Endothelial cell of umbilical vein (primary cell): ENCODE measurements at regions not wholly inside any gene's neighbourhood (a gene's known extent, or its start where the extent isn't known, plus 50 kb on each side); places are given as distances from the start of the nearest gene placed in this dataset.

Experiments used
- BruUV-seq: library from RNA; stranded (reverse); fragments of 400-500 nt; replicated peaks from 2 replicates; lab custom pipeline; 2021; lab: Mats Ljungman, UMichigan
- CTCF ChIA-PET: fragments of 300-600, 350-600 bp; sonication (Branson Sonifier 250); formaldehyde crosslinking; loops from one replicate; lab custom pipeline; 2021; ENCODE audit warnings: antibody characterized with exemption, inconsistent platforms; lab: Charles Lee
- POLR2A ChIA-PET: fragments of 300-600, 350-600 bp; sonication (Branson Sonifier 250); formaldehyde crosslinking; loops from one replicate; lab custom pipeline; 2021; ENCODE audit warnings: antibody characterized with exemption, inconsistent platforms; lab: Charles Lee
- DNase-seq: peaks from one replicate; pipeline ENCODE4 v3.0.0-alpha.2; 2011; ENCODE audit warnings: low read depth, low spot score
- FAIRE-seq: peaks from 2 replicates; lab custom pipeline; 2011; peaks lifted over from hg19 to GRCh38; lab: Jason Lieb, UNC
- H2AFZ ChIP-seq: 2 replicates; pipeline ENCODE4 v1.6.0; 2012; ENCODE audit warnings: low read depth, low read length, control low read depth, inconsistent platforms
- H3K27ac ChIP-seq: 2 replicates; pipeline ENCODE4 v1.5.1; 2011; ENCODE audit warnings: low read depth, mild to moderate bottlenecking, control low read depth, low read length, moderate library complexity; ENCODE audit not compliant: insufficient read depth
- H3K27me3 ChIP-seq, 2 experiments: 2 replicates each; pipeline versions ENCODE4 v1.6.0 to v1.6.1; 2011; ENCODE audit warnings: low read length in 2 of 2, mixed read lengths in 1 of 2; ENCODE audit not compliant: control insufficient read depth in 2 of 2, insufficient read depth in 2 of 2
- H3K36me3 ChIP-seq, 2 experiments: 2 replicates in 1 of 2; 3 replicates in 1 of 2; pipeline ENCODE4 v1.5.1; 2011; ENCODE audit warnings: low read length in 2 of 2, mild to moderate bottlenecking in 1 of 2, moderate library complexity in 1 of 2; ENCODE audit not compliant: control insufficient read depth in 2 of 2, insufficient read depth in 2 of 2; ENCODE audit errors: extremely low read depth in 1 of 2
- H3K4me1 ChIP-seq: 3 replicates; pipeline ENCODE4 v1.5.1; 2011; ENCODE audit warnings: mild to moderate bottlenecking, low read length; ENCODE audit not compliant: control insufficient read depth, insufficient read depth; ENCODE audit errors: extremely low read depth
- H3K4me2 ChIP-seq: 2 replicates; pipeline ENCODE4 v1.6.1; 2011; ENCODE audit warnings: low read length, control low read depth, mixed read lengths; ENCODE audit not compliant: insufficient read depth
- H3K4me3 ChIP-seq, 3 experiments: fragments of 200-600 bp in 1 of 3; sonication (generic), shearing (Covaris generic) in 1 of 3; replicated peaks in 1 of 3; 2 replicates each; pipeline ENCODE4 v1.5.1; 2011 to 2016; ENCODE audit warnings: control low read depth in 3 of 3, low read length in 3 of 3, mild to moderate bottlenecking in 2 of 3, inconsistent platforms in 1 of 3, low read depth in 1 of 3, moderate library complexity in 1 of 3; ENCODE audit not compliant: insufficient read depth in 1 of 3
- H3K79me2 ChIP-seq: 2 replicates; pipeline ENCODE4 v1.6.0; 2012; ENCODE audit warnings: low read length, inconsistent platforms; ENCODE audit not compliant: control insufficient read depth, insufficient read depth
- H3K9ac ChIP-seq: replicated peaks from 2 replicates; pipeline ENCODE3; 2011; ENCODE audit warnings: low read length, control low read depth; ENCODE audit not compliant: insufficient read depth; ENCODE audit errors: extremely low read depth
- H3K9me1 ChIP-seq: replicated peaks from 3 replicates; pipeline ENCODE4 v1.6.0; 2011; ENCODE audit warnings: mild to moderate bottlenecking, low read length; ENCODE audit not compliant: control insufficient read depth, insufficient read depth; ENCODE audit errors: extremely low read depth
- H3K9me3 ChIP-seq: replicated peaks from 2 replicates; pipeline ENCODE4 v1.5.1; 2012; ENCODE audit warnings: low read length, inconsistent platforms; ENCODE audit not compliant: control insufficient read depth, insufficient read depth
- H4K20me1 ChIP-seq: replicated peaks from 2 replicates; pipeline ENCODE3; 2011; ENCODE audit warnings: mild to moderate bottlenecking, low read length; ENCODE audit not compliant: control insufficient read depth, insufficient read depth; ENCODE audit errors: extremely low read depth
- CTCF ChIP-seq, 2 donors: IDR thresholded peaks; 1 replicate in 1 of 2; 2 replicates in 1 of 2; pipeline ENCODE4 v1.5.1; 2011; ENCODE audit warnings: low read length in 2 of 2, mild to moderate bottlenecking in 2 of 2, moderate library complexity in 2 of 2, control low read depth in 1 of 2, inconsistent platforms in 1 of 2, low read depth in 1 of 2; ENCODE audit not compliant: insufficient read depth in 1 of 2; ENCODE audit errors: extremely low read depth in 1 of 2
- EZH2 ChIP-seq: IDR thresholded peaks from 2 replicates; pipeline ENCODE4 v1.6.1; 2012; ENCODE audit warnings: borderline replicate concordance, low read depth, mild to moderate bottlenecking, moderate library complexity, low read length, inconsistent platforms; ENCODE audit not compliant: severe bottlenecking
- FOS ChIP-seq: IDR thresholded peaks from 2 replicates; pipeline ENCODE4 v1.6.1; 2011; ENCODE audit warnings: mild to moderate bottlenecking, low read length, moderate library complexity, borderline replicate concordance; ENCODE audit not compliant: insufficient read depth
- GATA2 ChIP-seq: IDR thresholded peaks from 2 replicates; pipeline ENCODE4 v1.7.0; 2011; ENCODE audit warnings: low read depth, mild to moderate bottlenecking, moderate library complexity, mixed read lengths, low read length; ENCODE audit not compliant: insufficient read length, insufficient read depth
- JUN ChIP-seq: IDR thresholded peaks from 2 replicates; pipeline ENCODE4 v1.6.1; 2011; ENCODE audit warnings: borderline replicate concordance, low read depth; ENCODE audit not compliant: insufficient read length, insufficient read depth
- MYC ChIP-seq: IDR thresholded peaks from one replicate; pipeline ENCODE4 v1.6.1; 2011; ENCODE audit warnings: mild to moderate bottlenecking, low read depth, low read length
- POLR2A ChIP-seq: IDR thresholded peaks from 2 replicates; pipeline ENCODE4 v1.6.1; 2012; ENCODE audit warnings: low read depth, mild to moderate bottlenecking, control low read depth, low read length
- POLR2AphosphoS5 ChIP-seq: IDR thresholded peaks from 2 replicates; pipeline ENCODE4 v1.6.1; 2012; ENCODE audit warnings: low read depth, mild to moderate bottlenecking, control low read depth, low read length, moderate library complexity; ENCODE audit not compliant: insufficient read depth
- dilution Hi-C: fragments of 300-500 bp; cut with MboI; formaldehyde crosslinking; loops from one replicate; pipeline ENCODE4 v1.15.0; 2019; ENCODE audit warnings: low sequenced_read_pairs; ENCODE audit not compliant: extremely low pct_ligation_motif_present
- intact Hi-C: fragments of 100-400 bp; cut with micrococcal nuclease; formaldehyde crosslinking; loops from one replicate; pipeline ENCODE4 v1.10.0; 2022
- TF ChIP-seq, protein P1 (sequence below): IDR thresholded peaks from 2 replicates; pipeline ENCODE4 v1.6.1; 2011; ENCODE audit not compliant: insufficient read depth, insufficient read length

DNA sequence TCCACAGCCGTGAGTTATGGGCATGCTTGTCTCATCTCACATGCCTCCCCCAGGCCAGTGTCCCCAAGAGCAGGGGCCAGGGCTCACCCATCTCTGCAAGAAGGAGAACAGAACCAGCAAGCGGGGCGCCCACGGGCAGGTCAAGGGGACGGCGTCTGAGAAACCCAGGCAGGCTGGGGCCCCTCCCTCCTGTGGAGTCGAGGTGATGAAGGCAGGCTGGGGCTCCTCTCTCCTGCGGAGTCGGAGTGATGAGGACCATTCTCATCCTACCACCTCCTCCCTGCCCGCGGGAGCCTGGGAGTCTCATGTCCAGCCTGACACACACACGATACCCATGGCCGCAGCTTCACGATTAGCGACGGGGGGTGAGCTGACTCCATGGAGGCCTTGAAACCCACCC, 141.9 kb downstream of the CTTN start:
- Histone ChIP-seq H3K4me3 (no peak overlapping the region), H3K9ac (no peak overlapping the region), H2AFZ (no peak overlapping the region), H3K9me1 (no peaks in the 10 kb centered on the region), H3K4me1 (no peaks in the 10 kb centered on the region), H3K4me2 (no peak overlapping the region), H3K27me3 (no peaks in the 10 kb centered on the region), H3K79me2 (no peaks in the 10 kb centered on the region), H3K27ac (no peak overlapping the region), H4K20me1 (no peaks in the 10 kb centered on the region), H3K9me3 (no peaks in the 10 kb centered on the region), H3K36me3 (no peaks in the 10 kb centered on the region)
- ChIA-PET POLR2A (no interaction called here), CTCF (no interaction called here)
- DNase-seq (no peak), FAIRE-seq (no peak)
- dilution Hi-C loops (no loop called here), intact Hi-C loops (no loop called here)
- TF ChIP-seq, protein P1, sequence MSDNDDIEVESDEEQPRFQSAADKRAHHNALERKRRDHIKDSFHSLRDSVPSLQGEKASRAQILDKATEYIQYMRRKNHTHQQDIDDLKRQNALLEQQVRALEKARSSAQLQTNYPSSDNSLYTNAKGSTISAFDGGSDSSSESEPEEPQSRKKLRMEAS, result no peak
- TF ChIP-seq CTCF (IDR thresholded peaks at IDR 0.05; ENCODE audit: extremely low read depth in 1 of 2, insufficient read depth in 1 of 2, low read depth in 1 of 2, low read length in 2 of 2), result no peak
- no peak for TF ChIP-seq GATA2
- TF ChIP-seq JUN, result no peak
- no peak for TF ChIP-seq POLR2AphosphoS5
- BruUV-seq, result no TSS peak

GRCh38 chr11:70541176-70541575, 142.8 kb downstream of the CTTN start:
- Histone ChIP-seq H3K4me2 (no peak overlapping the region), H2AFZ (no peak overlapping the region), H4K20me1 (no peaks in the 10 kb centered on the region), H3K9me3 (no peaks in the 10 kb centered on the region), H3K9me1 (no peaks in the 10 kb centered on the region), H3K79me2 (no peaks in the 10 kb centered on the region), H3K36me3 (no peaks in the 10 kb centered on the region), H3K27me3 (no peaks in the 10 kb centered on the region), H3K9ac (no peak overlapping the region), H3K27ac (no peak overlapping the region), H3K4me1 (no peaks in the 10 kb centered on the region), H3K4me3 (no peak overlapping the region)
- CTCF ChIA-PET, result no interaction called here
- no peak for DNase-seq
- intact Hi-C loops, result no loop called here
- TF ChIP-seq GATA2, result no peak
- TF ChIP-seq JUN, result no peak
- TF ChIP-seq POLR2A, result no peak
- TF ChIP-seq POLR2AphosphoS5, result no peak
- no peak for TF ChIP-seq FOS
- TF ChIP-seq, protein P1, result no peak
- no peak for TF ChIP-seq MYC
- TF ChIP-seq EZH2, result no peak
- no peak for TF ChIP-seq CTCF (IDR thresholded peaks at IDR 0.05; ENCODE audit: extremely low read depth in 1 of 2, insufficient read depth in 1 of 2, low read depth in 1 of 2, low read length in 2 of 2)
- dilution Hi-C loops, result no loop called here
- POLR2A ChIA-PET, result no interaction called here
- BruUV-seq, result no TSS peak
- no peak for FAIRE-seq
